Endothelial cell of umbilical vein (primary cell): ENCODE measurements at regions not wholly inside any gene's neighbourhood (a gene's known extent, or its start where the extent isn't known, plus 50 kb on each side); places are given as distances from the start of the nearest gene placed in this dataset.

Experiments
- CTCF ChIP-seq, 2 donors: IDR thresholded peaks; 1 replicate in 1 of 2; 2 replicates in 1 of 2; pipeline ENCODE4 v1.5.1; 2011; ENCODE audit warnings: low read length in 2 of 2, mild to moderate bottlenecking in 2 of 2, moderate library complexity in 2 of 2, control low read depth in 1 of 2, inconsistent platforms in 1 of 2, low read depth in 1 of 2; ENCODE audit not compliant: insufficient read depth in 1 of 2; ENCODE audit errors: extremely low read depth in 1 of 2
- EZH2 ChIP-seq: IDR thresholded peaks from 2 replicates; pipeline ENCODE4 v1.6.1; 2012; ENCODE audit warnings: borderline replicate concordance, low read depth, mild to moderate bottlenecking, moderate library complexity, low read length, inconsistent platforms; ENCODE audit not compliant: severe bottlenecking
- FOS ChIP-seq: IDR thresholded peaks from 2 replicates; pipeline ENCODE4 v1.6.1; 2011; ENCODE audit warnings: mild to moderate bottlenecking, low read length, moderate library complexity, borderline replicate concordance; ENCODE audit not compliant: insufficient read depth
- POLR2A ChIP-seq: IDR thresholded peaks from 2 replicates; pipeline ENCODE4 v1.6.1; 2012; ENCODE audit warnings: low read depth, mild to moderate bottlenecking, control low read depth, low read length
- POLR2AphosphoS5 ChIP-seq: IDR thresholded peaks from 2 replicates; pipeline ENCODE4 v1.6.1; 2012; ENCODE audit warnings: low read depth, mild to moderate bottlenecking, control low read depth, low read length, moderate library complexity; ENCODE audit not compliant: insufficient read depth
- TF ChIP-seq, protein P1 (sequence below): IDR thresholded peaks from 2 replicates; pipeline ENCODE4 v1.6.1; 2011; ENCODE audit not compliant: insufficient read depth, insufficient read length

GRCh38 chr22:48952256-48953102 is 875.2 kb downstream of the BRD1 start:
- TF ChIP-seq, protein P1, sequence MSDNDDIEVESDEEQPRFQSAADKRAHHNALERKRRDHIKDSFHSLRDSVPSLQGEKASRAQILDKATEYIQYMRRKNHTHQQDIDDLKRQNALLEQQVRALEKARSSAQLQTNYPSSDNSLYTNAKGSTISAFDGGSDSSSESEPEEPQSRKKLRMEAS: no peak
- no peak for TF ChIP-seq POLR2A
- no peak for TF ChIP-seq CTCF (IDR thresholded peaks at IDR 0.05; ENCODE audit: extremely low read depth in 1 of 2, insufficient read depth in 1 of 2, low read depth in 1 of 2, low read length in 2 of 2)
- no peak for TF ChIP-seq EZH2
- no peak for TF ChIP-seq POLR2AphosphoS5
- no peak for TF ChIP-seq FOS
